Lower leg skin (tissue), 4 donors: ENCODE measurements at regions not wholly inside any gene's neighbourhood (a gene's known extent, or its start where the extent isn't known, plus 50 kb on each side); places are given as distances from the start of the nearest gene placed in this dataset.

Source experiments
- DNase-seq, 2 donors: peaks; one replicate each; pipeline ENCODE4 v3.0.0-alpha.2; 2019; ENCODE audit warnings: low spot score in 2 of 2
- H3K4me3 ChIP-seq: fragments of 200-600 bp; sonication (generic); 2 replicates; pipeline ENCODE4 v1.5.1; 2017; ENCODE audit warnings: mild to moderate bottlenecking, low read depth; ENCODE audit not compliant: poor library complexity, severe bottlenecking
- POLR2A ChIP-seq, 2 donors: fragments of 450-650 bp; IDR thresholded peaks; one replicate each; pipeline ENCODE4 v1.6.1; 2016 to 2017; ENCODE audit warnings: antibody characterized with exemption in 2 of 2, mild to moderate bottlenecking in 1 of 2, moderate library complexity in 1 of 2
- WGBS, 2 donors: methylation state at CpG; one replicate each; pipeline ENCODE4 v1.1.5; 2018; 5-methylcytosine and 5-hydroxymethylcytosine counted together
- intact Hi-C: fragments of 100-400 bp; cut with DNase I; formaldehyde crosslinking; loops from one replicate; pipeline ENCODE4 v1.15.0; 2023; ENCODE audit warnings: low total_unique reads
- TF ChIP-seq, protein P1 (sequence below), 3 donors: fragments of 450-650 bp; IDR thresholded peaks; one replicate each; pipeline ENCODE4 v1.5.1; 2016; ENCODE audit warnings: antibody characterized with exemption in 3 of 3, mild to moderate bottlenecking in 3 of 3, moderate library complexity in 2 of 3

- DNase-seq, result no peak
- intact Hi-C loops, result no loop called here
- TF ChIP-seq, protein P1, sequence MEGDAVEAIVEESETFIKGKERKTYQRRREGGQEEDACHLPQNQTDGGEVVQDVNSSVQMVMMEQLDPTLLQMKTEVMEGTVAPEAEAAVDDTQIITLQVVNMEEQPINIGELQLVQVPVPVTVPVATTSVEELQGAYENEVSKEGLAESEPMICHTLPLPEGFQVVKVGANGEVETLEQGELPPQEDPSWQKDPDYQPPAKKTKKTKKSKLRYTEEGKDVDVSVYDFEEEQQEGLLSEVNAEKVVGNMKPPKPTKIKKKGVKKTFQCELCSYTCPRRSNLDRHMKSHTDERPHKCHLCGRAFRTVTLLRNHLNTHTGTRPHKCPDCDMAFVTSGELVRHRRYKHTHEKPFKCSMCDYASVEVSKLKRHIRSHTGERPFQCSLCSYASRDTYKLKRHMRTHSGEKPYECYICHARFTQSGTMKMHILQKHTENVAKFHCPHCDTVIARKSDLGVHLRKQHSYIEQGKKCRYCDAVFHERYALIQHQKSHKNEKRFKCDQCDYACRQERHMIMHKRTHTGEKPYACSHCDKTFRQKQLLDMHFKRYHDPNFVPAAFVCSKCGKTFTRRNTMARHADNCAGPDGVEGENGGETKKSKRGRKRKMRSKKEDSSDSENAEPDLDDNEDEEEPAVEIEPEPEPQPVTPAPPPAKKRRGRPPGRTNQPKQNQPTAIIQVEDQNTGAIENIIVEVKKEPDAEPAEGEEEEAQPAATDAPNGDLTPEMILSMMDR (IDR thresholded peaks at IDR 0.05), result no peak
- TF ChIP-seq POLR2A (IDR thresholded peaks at IDR 0.05), result no peak
- WGBS, 2 donors, result 84 to 87% methylated on average over 4 of the region's 4 CpGs
- no peak overlapping the region for H3K4me3 ChIP-seq
These were observed 163.3 kb upstream of the PRKCQ start for GRCh38 chr10:6743291-6743849.

GRCh38 chr10:6741541-6741941, 161.5 kb upstream of the PRKCQ start:
- intact Hi-C loops, result no loop called here
- H3K4me3 ChIP-seq, result no peak overlapping the region
- TF ChIP-seq POLR2A (IDR thresholded peaks at IDR 0.05), result no peak
- TF ChIP-seq, protein P1 (IDR thresholded peaks at IDR 0.05), result no peak
- WGBS, 2 donors, result 41 to 42% methylated on average over 3 of the region's 3 CpGs
- DNase-seq, result no peak

GRCh38 chr10:6739530-6740174, 159.6 kb upstream of the PRKCQ start:
- H3K4me3 ChIP-seq, result no peak overlapping the region
- no peak for DNase-seq
- WGBS, 2 donors, result 70 to 73% methylated on average over 12 of the region's 12 CpGs
- intact Hi-C loops, result no loop called here
- TF ChIP-seq, protein P1 (IDR thresholded peaks at IDR 0.05), result no peak
- TF ChIP-seq POLR2A (IDR thresholded peaks at IDR 0.05), result no peak

GRCh38 chr10:6738112-6738768, 158.2 kb upstream of the PRKCQ start:
- no peak for DNase-seq
- H3K4me3 ChIP-seq, result no peak overlapping the region
- TF ChIP-seq, protein P1 (IDR thresholded peaks at IDR 0.05), result no peak
- no peak for TF ChIP-seq POLR2A (IDR thresholded peaks at IDR 0.05)
- intact Hi-C loops, result no loop called here
- 1 to 3% methylated on average over 14 of the region's 14 CpGs for WGBS, 2 donors

GRCh38 chr10:6737758-6738111, 157.7 kb upstream of the PRKCQ start:
- TF ChIP-seq, protein P1 (IDR thresholded peaks at IDR 0.05), result no peak
- 20 to 51% methylated on average over 6 of the region's 6 CpGs for WGBS, 2 donors
- intact Hi-C loops, result no loop called here
- H3K4me3 ChIP-seq, result no peak overlapping the region
- no peak for DNase-seq
